PC-3 (cell line): ENCODE measurements at regions not wholly inside any gene's neighbourhood (a gene's known extent, or its start where the extent isn't known, plus 50 kb on each side); places are given as distances from the start of the nearest gene placed in this dataset.

Experiments used
- ATAC-seq: fragments of 200-7000 bp; cut with Tn5 transposase; 2 replicates; pipeline ENCODE4 v1.9.1; 2020; ENCODE audit warnings: mild to moderate bottlenecking, moderate library complexity
- BruUV-seq: library from RNA; stranded (reverse); fragments of 400-500 nt; replicated peaks from 2 replicates; lab custom pipeline; 2021; lab: Mats Ljungman, UMichigan
- CTCF ChIA-PET: fragments of 300-600 bp; sonication (Branson Sonifier 250); formaldehyde crosslinking; loops from one replicate; lab custom pipeline; 2022; ENCODE audit warnings: antibody characterized with exemption; lab: Charles Lee
- POLR2A ChIA-PET: fragments of 300-600 bp; sonication (Branson Sonifier 250); formaldehyde crosslinking; loops from one replicate; lab custom pipeline; 2022; ENCODE audit warnings: antibody characterized with exemption; ENCODE audit not compliant: unreplicated experiment; lab: Charles Lee
- DNase-seq: peaks from one replicate; pipeline ENCODE4 v3.0.0-alpha.2; 2015
- H2AFZ ChIP-seq: fragments of 300-600 bp; sonication (generic); 2 replicates; pipeline ENCODE4 v1.6.0; 2016; ENCODE audit warnings: antibody characterized with exemption, low read length
- H3F3A ChIP-seq: fragments of 300-600 bp; sonication (generic); one replicate; pipeline ENCODE4 v1.6.0; 2017; ENCODE audit warnings: antibody characterized with exemption, low read length, control low read depth, mild to moderate bottlenecking; ENCODE audit not compliant: unreplicated experiment
- H3K27ac ChIP-seq: fragments of 300-600 bp; sonication (generic); 2 replicates; pipeline ENCODE4 v1.5.1; 2016; ENCODE audit warnings: mild to moderate bottlenecking, low read length
- H3K27me3 ChIP-seq: fragments of 300-600 bp; sonication (generic); 2 replicates; pipeline ENCODE4 v1.6.1; 2016; ENCODE audit warnings: low read length, mixed read lengths
- H3K36me3 ChIP-seq: fragments of 300-600 bp; sonication (generic); 2 replicates; pipeline ENCODE4 v1.6.1; 2016; ENCODE audit warnings: low read depth, mixed run types, low read length, mixed read lengths
- H3K4me1 ChIP-seq: fragments of 300-600 bp; sonication (generic); 2 replicates; pipeline ENCODE4 v1.5.1; 2016; ENCODE audit warnings: low read length; ENCODE audit not compliant: insufficient read depth
- H3K4me2 ChIP-seq: fragments of 300-600 bp; sonication (generic); 2 replicates; pipeline ENCODE4 v1.6.0; 2016; ENCODE audit warnings: low read length
- H3K4me3 ChIP-seq: fragments of 300-600 bp; sonication (generic); 2 replicates; pipeline ENCODE4 v1.5.1; 2016; ENCODE audit warnings: mild to moderate bottlenecking, low read length, mixed read lengths
- H3K79me2 ChIP-seq: fragments of 300-600 bp; sonication (generic); 2 replicates; pipeline ENCODE4 v1.6.1; 2017; ENCODE audit warnings: low read length, mixed read lengths
- H3K9ac ChIP-seq: fragments of 300-600 bp; sonication (generic); 2 replicates; pipeline ENCODE4 v1.6.0; 2016; ENCODE audit warnings: mild to moderate bottlenecking, low read length
- H3K9me2 ChIP-seq: fragments of 300-600 bp; sonication (generic); replicated peaks from 2 replicates; pipeline ENCODE4 v1.6.1; 2016; ENCODE audit warnings: mixed run types, low read length, mixed read lengths
- H3K9me3 ChIP-seq: fragments of 300-600 bp; sonication (generic); 2 replicates; pipeline ENCODE4 v1.6.1; 2016; ENCODE audit warnings: low read length, mixed read lengths
- H4K20me1 ChIP-seq: fragments of 300-600 bp; sonication (generic); 2 replicates; pipeline ENCODE4 v1.6.1; 2016; ENCODE audit warnings: low read length, mixed read lengths
- CTCF ChIP-seq: fragments of 300-600 bp; sonication (generic); conservative IDR thresholded peaks from 2 replicates; pipeline ENCODE4 v1.5.1; 2017; ENCODE audit warnings: antibody characterized with exemption, low read depth, mild to moderate bottlenecking, low read length
- EZH2 ChIP-seq: fragments of 300-600 bp; sonication (generic); IDR thresholded peaks from one replicate; pipeline ENCODE4 v1.6.1; 2017; ENCODE audit warnings: antibody characterized with exemption, mild to moderate bottlenecking, low read length; ENCODE audit not compliant: unreplicated experiment
- EZH2phosphoT487 ChIP-seq: fragments of 300-600 bp; sonication (generic); IDR thresholded peaks from 2 replicates; pipeline ENCODE4 v1.6.1; 2018; ENCODE audit warnings: mild to moderate bottlenecking, antibody characterized with exemption, low read length, borderline replicate concordance
- intact Hi-C: fragments of 100-400 bp; cut with micrococcal nuclease; formaldehyde crosslinking; loops from 2 replicates; pipeline ENCODE4 v1.9.0; 2023

GRCh38 chr10:8369666-8370065 is 315.2 kb downstream of the GATA3 start:
- no peak overlapping the region for H3K4me3 ChIP-seq
- H3K9me3 ChIP-seq, result no peaks in the 10 kb centered on the region
- ATAC-seq (peak; percentile 32), DNase-seq (peak; percentile 76)
- intact Hi-C loops, result loop anchor here (10.0 kb wide), 1 partner anchor 315 kb away; the partner anchor contains the start of gene GATA3
- H3K9ac ChIP-seq, result peak overlapping the region; percentile 74
- ChIA-PET POLR2A (no interaction called here), CTCF (no interaction called here)
- H3K27me3 ChIP-seq, result no peaks in the 10 kb centered on the region
- no peaks in the 10 kb centered on the region for H3K79me2 ChIP-seq
- H3F3A ChIP-seq, result no peaks in the 10 kb centered on the region
- H3K9me2 ChIP-seq, result no peaks in the 10 kb centered on the region
- no TSS peak for BruUV-seq
- peak overlapping the region; percentile 91 for H3K27ac ChIP-seq
- no peak overlapping the region for H2AFZ ChIP-seq
- H3K4me2 ChIP-seq, result peak overlapping the region; percentile 19; the same call in 1 of the 2 replicates
- no peak for TF ChIP-seq CTCF
- TF ChIP-seq EZH2, result no peak
- no peak for TF ChIP-seq EZH2phosphoT487
- H3K36me3 ChIP-seq, result no peaks in the 10 kb centered on the region
- peaks cover 22% of the 10 kb centered on the region for H3K4me1 ChIP-seq
- H4K20me1 ChIP-seq, result no peaks in the 10 kb centered on the region

GRCh38 chr10:8374334-8374733 is 319.8 kb downstream of the GATA3 start:
- no TSS peak for BruUV-seq
- no peak for ATAC-seq
- no peaks in the 10 kb centered on the region for H4K20me1 ChIP-seq
- H3K79me2 ChIP-seq, result no peaks in the 10 kb centered on the region
- no peak overlapping the region for H3K27ac ChIP-seq
- no peak overlapping the region for H3K4me3 ChIP-seq
- H3K4me2 ChIP-seq, result no peak overlapping the region
- ChIA-PET CTCF (no interaction called here), POLR2A (no interaction called here)
- no peaks in the 10 kb centered on the region for H3K36me3 ChIP-seq
- no peak overlapping the region for H2AFZ ChIP-seq
- no peaks in the 10 kb centered on the region for H3K9me2 ChIP-seq
- no peak for DNase-seq
- intact Hi-C loops, result no loop called here
- H3F3A ChIP-seq, result no peaks in the 10 kb centered on the region
- TF ChIP-seq EZH2, result no peak
- no peak for TF ChIP-seq EZH2phosphoT487
- no peak for TF ChIP-seq CTCF
- no peaks in the 10 kb centered on the region for H3K9me3 ChIP-seq
- H3K27me3 ChIP-seq, result no peaks in the 10 kb centered on the region
- H3K4me1 ChIP-seq, result peaks cover 10% of the 10 kb centered on the region
- H3K9ac ChIP-seq, result no peak overlapping the region

GRCh38 chr10:8375137-8375536 is 320.6 kb downstream of the GATA3 start:
- BruUV-seq, result no TSS peak

More at GRCh38 chr10:8375137-8375536, 320.6 kb downstream of the GATA3 start:
- H3K36me3 ChIP-seq, result no peaks in the 10 kb centered on the region
- POLR2A ChIA-PET, result interaction anchor here (0.6 kb wide), 1 partner anchor 14 kb away, joined by 9 read pairs; no protein-coding TSS in a partner anchor
- H3K27me3 ChIP-seq, result no peaks in the 10 kb centered on the region
- H3K4me2 ChIP-seq, result no peak overlapping the region
- CTCF ChIA-PET, result no interaction called here
- H3K4me3 ChIP-seq, result no peak overlapping the region
- no peak overlapping the region for H3K9ac ChIP-seq
- H3K9me2 ChIP-seq, result no peaks in the 10 kb centered on the region
- ATAC-seq (no peak), DNase-seq (no peak)
- TF ChIP-seq CTCF (no peak), EZH2 (no peak), EZH2phosphoT487 (no peak)
- no peaks in the 10 kb centered on the region for H4K20me1 ChIP-seq
- H3K27ac ChIP-seq, result no peak overlapping the region
- H3F3A ChIP-seq, result no peaks in the 10 kb centered on the region
- no peaks in the 10 kb centered on the region for H3K79me2 ChIP-seq
- H3K9me3 ChIP-seq, result no peaks in the 10 kb centered on the region
- no peak overlapping the region for H2AFZ ChIP-seq
- peaks cover 3% of the 10 kb centered on the region for H3K4me1 ChIP-seq
- intact Hi-C loops, result no loop called here
